ENCODE measurements at regions not wholly inside any gene's neighbourhood (a gene's known extent, or its start where the extent isn't known, plus 50 kb on each side); places are given as distances from the start of the nearest gene placed in this dataset.

- TF ChIP-seq TCF7L2 (IDR thresholded peaks at IDR 0.05; ENCODE audit: low read depth, low read length), result no peak
- no peak for TF ChIP-seq SIN3A (IDR thresholded peaks at IDR 0.05; ENCODE audit: borderline replicate concordance, insufficient read depth, low read depth, low read length)
These were observed 101.6 kb upstream of the MAP4K3 start for GRCh38 chr2:39538718-39539117.

All from Panc1 (cell line).